Kidney capillary endothelial cell (primary cell): ENCODE measurements at regions not wholly inside any gene's neighbourhood (a gene's known extent, or its start where the extent isn't known, plus 50 kb on each side); places are given as distances from the start of the nearest gene placed in this dataset.

ENCODE experiments used
- DNase-seq: peaks from one replicate; pipeline ENCODE4 v3.0.0-alpha.2; 2018; ENCODE audit warnings: low spot score

DNA sequence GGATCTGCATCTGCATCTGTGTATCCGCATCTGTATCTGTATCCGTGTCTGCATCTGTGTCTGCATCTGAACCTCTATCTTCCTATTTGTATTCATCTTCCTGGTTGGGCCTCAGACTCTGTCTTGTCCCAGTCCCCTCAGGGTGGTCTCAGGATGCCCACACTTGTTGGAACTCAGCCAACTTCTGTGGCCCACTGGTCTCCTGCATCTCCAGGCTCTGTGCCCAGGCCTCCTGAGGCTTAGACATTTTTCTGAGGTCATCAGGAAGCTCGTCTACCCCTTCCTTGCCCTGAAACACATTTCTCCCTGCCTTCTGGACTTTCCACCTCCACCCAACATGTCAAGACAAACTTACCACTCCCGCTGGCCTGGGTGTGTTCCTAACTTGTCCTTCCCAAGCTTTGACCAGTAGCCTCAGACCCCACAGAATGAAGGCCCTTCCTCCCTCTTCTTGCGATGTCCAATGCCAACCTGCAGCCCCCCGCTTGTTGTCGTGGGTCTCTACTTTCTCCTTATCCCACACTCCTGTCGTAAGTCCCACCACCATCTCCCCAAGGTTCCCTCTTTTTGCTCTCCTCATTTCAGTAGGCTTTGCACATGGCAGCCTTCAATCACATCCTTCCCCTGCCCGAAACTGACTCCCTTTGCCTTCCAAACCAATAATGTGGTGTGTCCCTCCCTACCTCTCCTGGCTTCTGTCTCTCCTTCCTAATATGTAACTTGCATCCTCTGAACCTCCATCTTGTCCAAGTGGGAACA lies 176.5 kb downstream of the DLL1 start:
- no peak for DNase-seq

DNA sequence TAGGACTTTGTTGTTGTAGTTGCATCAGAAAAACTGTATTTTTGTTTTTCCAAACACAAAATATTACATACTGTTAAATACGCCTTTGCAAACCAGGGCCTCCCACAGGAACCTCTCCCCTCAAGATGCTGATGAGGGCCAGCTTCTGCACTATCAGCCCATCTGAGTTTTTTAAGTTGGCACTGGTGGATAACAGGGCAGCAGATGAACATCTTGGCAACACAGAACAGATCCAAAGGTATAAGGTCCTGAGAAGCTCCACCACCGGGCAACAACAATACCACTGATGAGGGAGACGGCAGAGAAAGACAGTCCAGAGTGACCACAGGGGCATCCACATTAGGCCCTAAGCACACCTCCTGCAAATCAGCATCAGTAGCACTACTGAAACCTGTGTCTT lies 177.7 kb downstream of the DLL1 start:
- no peak for DNase-seq

DNA sequence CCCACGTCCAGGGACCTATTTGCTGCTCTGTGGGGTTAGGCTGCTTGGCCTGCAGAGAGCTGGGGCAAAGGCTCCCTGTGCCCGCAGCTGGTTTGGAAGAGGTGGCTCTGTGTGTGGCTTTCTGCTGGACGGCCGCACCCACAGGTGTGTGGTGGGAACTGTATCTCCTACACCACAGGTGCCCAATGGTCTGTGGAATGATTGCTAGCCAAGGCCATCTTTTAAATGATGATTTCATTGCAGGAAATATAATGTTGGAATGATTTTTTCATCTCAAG lies 178.4 kb downstream of the DLL1 start:
- DNase-seq: no peak

DNA sequence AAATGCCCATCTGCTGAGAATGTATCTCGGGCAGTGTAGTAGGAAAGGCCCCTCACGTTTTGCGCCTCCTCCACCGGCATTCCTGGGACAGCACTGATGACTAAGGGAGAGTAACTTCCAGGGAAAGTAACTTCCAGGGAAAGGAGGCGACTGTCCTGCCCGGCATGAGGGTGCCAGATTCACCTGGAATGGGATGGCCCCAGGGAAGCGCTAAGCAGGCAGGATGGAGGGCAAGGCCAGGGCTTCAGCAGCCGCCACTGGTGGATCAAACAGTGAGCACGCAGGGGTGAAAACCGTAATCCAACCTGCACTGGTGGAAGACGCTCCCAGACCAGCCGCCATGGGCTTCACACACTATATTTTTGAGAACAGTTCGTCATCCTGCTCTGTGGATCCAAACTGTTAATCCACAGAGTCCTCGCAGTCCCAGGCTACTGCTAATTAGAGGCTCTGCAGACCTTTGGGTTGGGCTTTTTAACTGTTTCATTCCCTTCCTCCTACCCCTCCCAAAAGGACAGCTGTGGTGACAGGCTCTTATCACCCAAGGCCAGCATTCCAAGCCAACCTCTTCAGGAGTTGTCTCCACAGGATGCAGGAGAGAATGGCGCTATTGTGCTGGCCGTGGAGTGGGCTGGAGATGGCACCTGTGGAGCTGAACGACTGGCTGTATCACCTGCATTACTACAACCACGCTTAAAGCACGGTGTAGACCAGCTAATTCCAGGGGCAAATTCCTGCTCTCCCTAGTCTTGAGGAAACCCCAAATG lies 178.9 kb downstream of the DLL1 start:
- DNase-seq: no peak

DNA sequence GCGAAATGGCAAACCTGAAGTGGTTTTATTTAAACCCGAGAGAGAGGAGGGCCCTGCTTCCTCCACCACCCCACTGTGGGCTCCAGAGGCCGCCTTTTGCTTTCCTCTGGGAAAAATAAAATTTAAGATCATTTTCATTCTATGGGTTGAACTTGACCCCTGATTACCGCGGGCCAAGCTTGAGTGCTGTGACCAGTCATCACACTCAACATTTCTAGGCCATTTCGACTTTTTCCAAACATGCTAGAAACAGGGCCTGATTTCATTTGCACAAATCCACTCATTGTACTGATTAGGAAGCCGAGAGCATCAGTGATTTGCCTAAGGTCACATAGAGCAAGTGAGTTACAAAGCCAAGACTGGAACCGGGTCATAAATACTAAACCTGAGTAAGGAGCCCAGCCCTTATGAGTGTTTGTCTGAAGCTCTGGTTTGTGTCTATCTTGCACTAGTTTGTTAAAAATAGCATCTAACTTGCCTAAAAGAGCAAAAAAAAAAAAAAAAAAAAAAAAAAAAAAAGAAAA lies 179.7 kb downstream of the DLL1 start:
- DNase-seq: no peak

DNA sequence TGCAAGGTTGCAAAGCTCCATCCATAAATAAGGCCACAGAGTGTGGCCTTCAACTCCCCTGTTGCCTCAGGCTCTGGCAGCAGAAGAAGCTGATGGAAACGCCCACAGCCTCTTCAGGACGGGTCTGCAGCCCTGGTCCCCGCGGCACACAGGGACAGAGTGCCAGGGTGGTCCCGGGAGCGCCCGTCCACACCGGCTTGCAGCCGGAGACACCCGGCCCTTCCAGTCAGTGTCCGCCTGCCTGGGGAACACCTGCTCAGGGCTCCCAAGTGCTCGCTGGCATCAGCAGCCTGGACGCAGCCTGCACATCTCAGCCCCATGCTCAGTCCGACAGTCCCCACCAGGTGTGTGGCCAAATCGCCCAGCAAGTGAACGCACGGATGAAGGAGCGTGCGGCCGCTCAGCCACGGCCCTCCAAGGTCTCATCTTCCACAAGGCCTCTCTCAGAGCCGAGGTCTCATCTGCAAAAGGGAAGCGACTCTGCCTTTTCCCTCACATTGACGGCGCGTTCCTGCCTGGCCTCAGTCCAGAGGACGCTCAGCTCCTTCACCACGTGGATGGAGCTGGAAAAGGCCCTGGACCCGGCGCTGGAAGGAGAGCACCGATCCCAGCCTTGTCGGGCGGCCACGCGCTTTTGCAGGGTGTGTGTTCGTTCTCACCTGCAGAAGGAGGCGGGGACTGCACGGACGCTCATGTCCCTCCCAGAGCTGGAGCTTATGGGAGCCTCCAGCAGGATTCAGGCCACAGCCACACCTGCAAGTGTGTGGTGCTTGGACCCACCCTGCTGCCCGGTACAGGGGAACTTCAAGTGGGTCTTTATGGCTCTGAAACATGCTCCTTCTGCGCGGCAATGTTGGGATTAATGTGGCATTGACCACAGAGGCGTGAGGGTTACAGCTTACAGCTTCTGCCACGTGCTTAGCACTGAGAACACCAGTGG lies 180.4 kb downstream of the DLL1 start:
- no peak for DNase-seq

DNA sequence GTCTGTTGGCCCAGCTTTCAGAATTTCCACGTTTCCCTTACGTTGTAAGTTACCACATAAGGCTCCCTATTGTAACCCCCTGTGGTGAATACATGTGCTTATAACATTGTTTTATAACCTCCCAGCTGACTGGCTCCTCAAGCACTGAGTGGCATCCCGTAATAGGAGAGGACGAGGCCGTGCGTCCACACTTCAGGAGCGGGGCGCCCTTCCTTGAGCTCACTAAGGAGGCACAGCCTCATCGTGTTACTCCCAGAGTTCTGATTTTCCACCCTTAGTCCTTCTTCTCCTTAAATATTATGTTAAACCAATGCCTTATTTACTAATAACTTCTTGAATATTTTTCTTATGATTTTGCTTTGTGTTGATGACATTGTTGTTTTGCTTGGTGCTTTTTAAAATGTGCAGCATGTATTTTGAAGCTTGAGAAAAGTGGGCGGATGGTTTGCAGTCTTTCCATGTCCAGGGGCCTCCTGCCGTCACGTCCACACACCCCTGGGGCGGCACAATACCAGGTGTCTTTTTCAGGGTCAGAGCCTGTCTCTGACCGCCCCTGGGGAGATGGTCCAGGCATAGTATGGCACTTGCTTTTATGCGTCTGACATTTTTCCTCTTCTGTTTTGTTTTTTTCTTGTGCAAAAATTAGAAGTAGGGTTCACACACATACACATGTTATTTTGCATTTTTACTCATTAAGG lies 181.8 kb downstream of the DLL1 start:
- no peak for DNase-seq

DNA sequence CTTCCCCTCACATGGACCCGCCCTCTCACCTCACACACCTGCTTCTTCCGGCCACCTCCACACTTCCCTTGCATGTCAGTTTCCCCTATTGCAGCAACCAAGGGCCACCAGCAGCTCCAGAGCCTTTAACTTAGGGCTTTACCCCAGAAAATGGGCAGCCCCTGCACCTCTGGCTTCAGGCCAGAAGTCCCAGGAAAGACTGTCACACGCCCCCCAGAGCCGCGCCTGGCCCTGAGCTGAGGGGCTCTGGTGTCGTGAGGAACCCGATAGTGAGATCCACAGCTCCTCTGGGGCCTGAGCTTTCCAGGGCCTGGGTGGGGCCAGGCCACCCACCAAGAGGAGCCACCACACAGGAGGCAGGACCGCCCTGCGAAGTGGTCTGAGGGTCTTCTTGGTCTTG lies 182.4 kb downstream of the DLL1 start:
- no peak for DNase-seq

DNA sequence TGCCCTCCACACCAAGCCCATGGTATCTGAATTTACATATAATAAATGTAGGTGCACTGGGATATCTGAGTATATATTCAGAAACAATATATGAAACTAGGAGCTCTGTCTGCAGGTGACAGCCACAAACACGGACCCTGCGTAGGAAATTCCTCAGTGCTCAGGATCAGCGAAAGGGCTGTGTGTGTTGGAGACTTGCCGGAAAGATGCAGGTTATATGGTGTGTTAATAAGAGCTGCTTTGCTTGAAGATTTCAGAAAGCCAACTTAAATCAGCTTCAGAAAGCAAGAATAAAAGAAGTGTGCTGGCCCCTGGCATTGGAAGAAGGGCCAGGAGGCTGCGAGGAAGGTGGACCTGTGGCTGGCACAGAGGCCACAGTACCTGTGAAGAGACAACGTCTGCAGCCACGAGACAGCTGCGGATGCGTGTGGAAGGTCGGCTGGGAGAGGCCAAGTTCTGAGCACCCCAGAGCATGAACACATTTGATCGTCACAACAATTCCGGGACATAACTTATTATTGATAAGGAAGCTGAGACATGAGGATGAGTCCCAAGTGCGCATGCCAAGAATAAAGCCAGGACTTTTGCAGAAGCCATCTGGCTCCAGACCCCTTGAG lies 183.2 kb downstream of the DLL1 start:
- DNase-seq: no peak

DNA sequence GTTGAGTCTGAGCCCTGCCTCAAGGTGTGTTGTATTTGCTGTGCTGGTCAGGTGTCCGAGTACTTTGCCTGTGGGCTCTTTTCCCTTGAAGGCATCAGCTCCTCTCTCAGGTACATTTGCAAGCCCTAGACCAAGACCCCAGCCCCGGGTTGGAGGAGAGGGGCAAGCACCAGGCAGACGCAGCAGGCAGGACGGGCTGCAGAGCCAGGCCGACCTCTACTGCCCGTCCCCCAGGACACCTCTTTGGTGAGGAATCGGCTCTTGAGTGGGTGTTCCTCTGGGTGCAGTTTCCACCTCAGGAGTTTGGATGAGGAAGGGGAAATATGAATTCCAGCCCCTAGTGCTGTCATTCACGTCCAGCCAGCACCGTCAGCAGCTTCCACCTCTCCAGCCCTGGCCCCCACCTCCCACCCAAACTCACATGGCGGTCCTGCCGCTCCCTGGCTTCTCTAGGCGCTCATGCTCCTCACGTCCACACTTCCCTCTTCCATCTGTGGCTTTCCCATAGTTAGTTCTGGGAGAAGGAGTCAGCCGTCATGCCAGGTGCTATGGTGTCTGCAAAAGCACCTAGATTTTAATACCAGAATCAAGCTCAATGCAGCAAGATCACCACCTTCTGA lies 183.9 kb downstream of the DLL1 start:
- DNase-seq: no peak

DNA sequence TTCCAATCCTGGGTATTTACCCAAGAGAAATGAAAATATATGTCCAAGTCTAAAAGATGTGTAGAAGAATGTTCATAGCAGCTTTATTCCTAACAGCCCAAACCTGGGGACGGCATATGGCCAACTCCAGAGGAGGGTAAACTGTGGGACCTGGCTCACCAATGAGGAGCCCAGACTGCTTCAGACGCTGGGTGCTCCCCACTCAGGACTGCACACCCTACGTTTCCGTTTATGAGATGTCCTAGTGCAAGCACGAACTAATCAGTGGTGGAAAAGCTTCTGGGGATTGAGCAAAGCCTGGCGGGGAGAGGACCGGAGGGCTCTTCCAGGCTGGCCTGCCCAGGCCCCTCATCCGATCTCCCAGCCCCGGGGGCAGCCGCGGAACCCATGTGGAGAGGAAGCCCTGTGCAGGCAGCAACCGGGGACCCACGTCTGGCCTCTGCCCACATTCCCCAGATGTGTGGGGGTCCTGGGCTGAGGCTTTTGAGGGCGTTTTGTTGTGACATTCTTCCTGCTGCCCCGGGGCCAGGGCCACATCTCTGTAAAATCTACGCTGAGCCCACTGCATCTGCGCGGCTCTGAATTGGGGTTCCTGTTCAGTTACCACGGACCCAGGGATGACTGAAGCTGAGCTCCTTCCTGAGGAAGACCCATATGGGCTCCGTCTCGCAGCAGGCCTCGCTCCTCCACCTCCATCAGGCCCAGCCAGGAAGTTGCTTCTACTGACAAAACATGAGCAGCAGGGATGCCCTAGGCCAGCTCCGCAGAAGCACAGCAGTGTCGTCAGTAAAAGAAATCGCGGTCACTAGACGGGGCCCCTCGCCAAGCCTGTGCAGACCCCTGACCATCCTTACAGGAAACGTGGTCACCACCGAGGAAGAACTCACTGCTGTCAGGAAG lies 188.0 kb downstream of the DLL1 start:
- no peak for DNase-seq

DNA sequence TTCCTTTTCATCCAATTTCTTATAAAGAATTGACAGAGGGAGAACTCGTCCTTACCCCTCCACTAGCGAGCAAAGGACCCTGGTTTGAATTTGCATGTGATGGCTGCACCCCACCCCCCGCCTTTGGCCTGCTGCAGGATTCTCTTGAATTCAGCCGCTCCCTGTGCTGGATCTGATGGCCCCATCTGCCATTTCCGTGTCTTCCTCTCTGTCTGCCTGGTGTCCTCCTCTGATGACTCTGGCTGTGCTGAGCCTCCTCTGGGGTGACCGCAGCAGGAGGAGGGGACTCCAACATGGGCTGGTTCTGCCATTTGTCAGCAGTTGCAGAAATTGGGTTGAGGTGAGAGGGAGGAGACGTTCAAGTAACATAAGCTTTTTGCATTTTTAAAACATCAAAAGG lies 188.8 kb downstream of the DLL1 start:
- DNase-seq: no peak

DNA sequence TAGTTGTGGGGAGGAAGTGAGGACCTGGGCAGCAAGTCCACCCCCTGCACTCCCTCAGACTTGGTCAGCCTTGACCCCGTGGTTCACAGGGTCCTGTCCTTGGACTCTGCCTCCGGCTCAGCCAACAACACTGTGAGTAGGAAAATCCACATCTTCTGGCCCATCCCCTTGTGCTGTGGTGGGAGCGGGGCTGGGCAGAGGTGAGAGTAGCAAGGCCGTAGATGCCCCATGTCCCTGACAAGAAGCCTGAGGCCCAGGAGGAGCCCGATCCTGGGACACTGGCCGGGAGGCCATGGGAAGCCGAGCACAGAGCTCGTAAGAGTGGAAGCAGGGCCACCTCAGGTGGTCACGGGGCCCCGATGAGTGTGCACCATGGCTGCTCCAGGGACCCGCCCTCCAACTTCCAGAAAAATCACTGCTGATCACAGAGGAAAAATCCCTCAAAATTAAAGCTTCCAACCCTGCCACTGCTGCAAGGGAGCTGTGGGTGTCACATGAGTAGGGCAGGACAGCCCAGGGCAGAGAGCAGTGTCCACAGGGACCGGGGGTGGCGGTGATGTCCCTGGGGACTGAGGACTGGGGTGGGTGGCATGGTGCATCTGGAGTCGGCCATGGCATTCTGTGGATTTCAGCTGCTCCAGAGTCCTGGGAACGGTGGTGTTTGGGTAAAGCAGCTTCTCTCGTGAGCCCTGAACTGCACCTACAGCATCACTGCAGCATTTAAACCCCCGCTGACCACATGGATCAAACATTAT lies 189.4 kb downstream of the DLL1 start:
- no peak for DNase-seq

DNA sequence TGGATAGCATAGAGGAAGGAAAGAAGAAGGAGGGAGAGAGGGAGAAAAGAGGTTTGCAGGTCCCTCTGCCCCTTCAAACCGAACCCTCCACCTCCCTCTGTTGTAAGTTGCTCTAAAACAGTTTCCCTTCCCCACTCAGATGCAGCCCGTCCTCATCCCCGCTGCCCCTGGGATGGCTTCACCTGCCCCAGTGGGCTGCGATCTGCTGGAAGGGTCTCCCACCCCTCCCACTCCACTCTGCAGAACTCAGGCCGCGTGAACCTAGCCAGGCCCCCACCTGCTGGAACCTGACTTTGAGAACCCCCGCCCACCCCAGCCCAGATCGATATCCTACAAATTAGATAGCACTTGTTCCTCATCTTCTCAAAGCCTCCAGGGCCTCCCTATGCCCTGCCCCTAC lies 190.8 kb downstream of the DLL1 start:
- DNase-seq: no peak

DNA sequence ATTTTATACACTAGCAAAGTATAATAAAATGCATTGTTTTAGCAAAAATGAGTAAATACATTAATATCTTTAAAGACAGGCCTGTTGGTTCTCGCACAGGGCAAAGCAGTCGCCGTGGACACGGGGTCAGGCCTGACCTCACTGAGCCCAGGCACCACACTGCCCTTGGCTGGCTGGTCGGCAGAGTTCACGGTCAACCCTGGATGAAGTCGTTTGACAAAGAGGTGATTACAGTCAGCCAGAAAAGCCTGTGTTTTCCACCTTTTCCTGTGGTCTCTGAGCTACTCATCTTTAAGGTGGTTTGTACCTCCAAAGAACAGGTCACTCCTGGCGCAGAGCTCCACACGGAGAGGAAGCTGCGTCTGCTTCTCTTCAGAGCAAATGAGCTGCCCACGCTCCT lies 191.5 kb downstream of the DLL1 start:
- no peak for DNase-seq

DNA sequence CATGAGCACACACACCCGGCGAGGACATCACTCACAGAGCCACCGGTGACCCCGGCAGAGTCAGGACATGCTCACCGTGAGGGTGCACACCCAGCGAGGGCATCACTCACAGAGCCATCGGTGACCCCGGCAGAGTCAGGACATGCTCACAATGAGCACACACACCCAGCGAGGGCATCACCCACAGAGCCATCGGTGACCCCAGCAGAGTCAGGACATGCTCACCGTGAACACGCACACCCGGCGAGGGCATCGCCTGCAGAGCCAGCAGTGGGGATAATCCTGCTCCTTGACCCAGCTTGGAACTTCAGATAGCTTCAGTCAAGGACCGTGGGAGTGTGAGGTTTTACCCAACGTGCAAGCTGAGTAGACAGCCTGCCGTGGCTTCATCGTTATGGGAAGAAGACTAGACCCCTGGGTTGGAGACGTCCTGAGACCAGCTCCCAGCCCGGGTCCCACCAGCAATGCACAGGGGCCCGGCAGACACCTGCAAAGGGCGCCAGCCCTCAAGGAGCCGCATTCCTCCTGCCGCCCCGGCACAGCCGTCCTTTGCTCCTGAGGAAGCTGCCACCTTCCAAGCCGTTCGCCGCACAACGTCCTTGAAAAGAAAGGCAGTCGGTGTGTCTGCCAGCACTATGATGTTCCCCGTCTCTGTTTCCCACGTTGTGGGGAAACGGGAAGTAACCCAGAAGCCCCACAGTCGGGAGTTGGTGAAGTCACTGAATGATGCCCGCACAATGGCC lies 192.3 kb downstream of the DLL1 start:
- DNase-seq: no peak

DNA sequence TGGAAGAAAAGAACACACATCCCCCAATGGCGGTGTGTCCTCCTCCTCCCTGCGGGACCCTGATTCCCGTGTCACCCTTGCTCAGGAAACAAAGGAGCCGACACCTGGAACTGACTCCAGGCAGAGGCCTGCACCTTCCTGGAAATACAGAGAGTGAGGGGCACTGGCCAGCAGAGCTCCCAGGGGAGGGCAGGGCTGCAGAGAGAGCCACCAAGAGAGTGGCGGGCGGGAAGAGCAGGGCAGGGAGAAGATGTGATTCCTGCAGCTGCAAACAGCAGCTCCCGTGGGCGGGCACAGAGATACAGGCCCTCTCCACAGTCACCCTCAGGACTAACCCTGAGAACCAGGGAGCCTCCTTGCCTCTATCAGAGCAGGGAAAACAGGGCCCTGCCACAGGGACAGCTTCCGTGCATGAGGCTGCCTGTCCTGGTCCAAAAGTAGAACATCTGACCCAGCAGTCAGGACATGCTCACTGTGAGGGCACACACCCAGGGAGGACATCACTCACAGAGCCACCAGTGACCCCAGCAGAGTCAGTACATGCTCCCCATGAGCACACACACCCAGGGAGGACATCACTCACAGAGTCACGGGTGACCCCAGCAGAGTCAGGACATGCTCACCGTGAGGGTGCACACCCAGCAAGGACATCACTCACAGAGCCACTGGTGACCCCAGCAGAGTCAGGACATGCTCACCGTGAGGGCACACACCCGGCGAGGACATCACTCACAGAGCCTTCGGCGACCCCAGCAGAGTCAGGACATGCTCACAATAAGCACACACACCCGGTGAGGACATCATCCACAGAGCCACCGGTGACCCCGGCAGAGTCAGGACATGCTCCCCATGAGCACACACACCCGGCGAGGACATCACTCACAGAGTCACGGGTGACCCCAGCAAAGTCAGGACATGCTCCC lies 193.1 kb downstream of the DLL1 start:
- DNase-seq: no peak
